HG03159 (cell line): ENCODE measurements at regions not wholly inside any gene's neighbourhood (a gene's known extent, or its start where the extent isn't known, plus 50 kb on each side); places are given as distances from the start of the nearest gene placed in this dataset.

Experiments
- ATAC-seq: cut with Tn5 transposase; IDR thresholded peaks from one replicate; pipeline ENCODE4 v1.9.1; 2021; ENCODE audit warnings: mild to moderate bottlenecking, moderate library complexity; ENCODE audit not compliant: unreplicated experiment

- ATAC-seq, result no peak
Observed at GRCh38 chr14:66389481-66389880, 96.7 kb upstream of the CCDC196 start.

- ATAC-seq, result peak; percentile 61
Observed at GRCh38 chr14:66395300-66395699, 90.9 kb upstream of the CCDC196 start.

- no peak for ATAC-seq
Observed at GRCh38 chr14:66396164-66396563, 90.0 kb upstream of the CCDC196 start.

GRCh38 chr14:66398437-66398836 is 87.7 kb upstream of the CCDC196 start:
- no peak for ATAC-seq

GRCh38 chr14:66401449-66402095 is 84.6 kb upstream of the CCDC196 start:
- ATAC-seq, result no peak

- ATAC-seq, result peak; percentile 61
Observed at GRCh38 chr14:66403183-66403582, 83.0 kb upstream of the CCDC196 start.

- no peak for ATAC-seq
Observed at GRCh38 chr14:66404051-66404545, 82.1 kb upstream of the CCDC196 start.

GRCh38 chr14:66405158-66405557 is 81.0 kb upstream of the CCDC196 start:
- no peak for ATAC-seq

- ATAC-seq, result no peak
Observed at GRCh38 chr14:66413901-66414300, 72.3 kb upstream of the CCDC196 start.

GRCh38 chr14:66414511-66414910 is 71.7 kb upstream of the CCDC196 start:
- ATAC-seq, result no peak

- no peak for ATAC-seq
Observed at GRCh38 chr14:66420251-66421006, 65.7 kb upstream of the CCDC196 start.

- no peak for ATAC-seq
Observed at GRCh38 chr14:66421990-66422946, 63.9 kb upstream of the CCDC196 start.

GRCh38 chr14:66425402-66425801 is 60.8 kb upstream of the CCDC196 start:
- no peak for ATAC-seq

- ATAC-seq, result no peak
Observed at GRCh38 chr14:66426451-66426850, 59.7 kb upstream of the CCDC196 start.

- no peak for ATAC-seq
Observed at GRCh38 chr14:66432334-66432733, 53.8 kb upstream of the CCDC196 start.

GRCh38 chr14:66434464-66434863 is 51.7 kb upstream of the CCDC196 start:
- ATAC-seq, result no peak

GRCh38 chr14:66435683-66436082 is 50.5 kb upstream of the CCDC196 start:
- no peak for ATAC-seq
